Activated CD4-positive, alpha-beta T cell treated with anti-CD3 and anti-CD28 coated beads for 36 hours (primary cell): ENCODE measurements at regions not wholly inside any gene's neighbourhood (a gene's known extent, or its start where the extent isn't known, plus 50 kb on each side); places are given as distances from the start of the nearest gene placed in this dataset.

Experiments
- ATAC-seq: fragments of 200-7000 bp; cut with Tn5 transposase; one replicate; pipeline ENCODE4 v1.10.0; 2021; ENCODE audit warnings: mild to moderate bottlenecking, moderate library complexity
- CTCF ChIA-PET: fragments of 350-600 bp; sonication (Branson Sonifier 250); formaldehyde crosslinking; loops from one replicate; lab custom pipeline; 2021; ENCODE audit warnings: antibody characterized with exemption; lab: Charles Lee
- POLR2A ChIA-PET: fragments of 350-600 bp; sonication (Branson Sonifier 250); formaldehyde crosslinking; loops from one replicate; lab custom pipeline; 2021; ENCODE audit warnings: antibody characterized with exemption, inconsistent platforms; lab: Charles Lee
- DNase-seq: peaks from one replicate; pipeline ENCODE4 v3.0.0-alpha.2; 2020
- H3K27ac Mint-ChIP-seq: one replicate; pipeline ENCODE4 v1.8.0; 2021; ENCODE audit warnings: mixed read lengths
- H3K27me3 Mint-ChIP-seq: one replicate; pipeline ENCODE4 v1.8.0; 2021; ENCODE audit warnings: mixed read lengths
- H3K36me3 Mint-ChIP-seq: one replicate; pipeline ENCODE4 v1.8.0; 2021; ENCODE audit warnings: low read depth, mixed read lengths
- H3K4me1 Mint-ChIP-seq: one replicate; pipeline ENCODE4 v1.8.0; 2021; ENCODE audit warnings: mixed read lengths
- H3K4me3 Mint-ChIP-seq: one replicate; pipeline ENCODE4 v1.8.0; 2021; ENCODE audit warnings: mild to moderate bottlenecking, moderate library complexity, mixed read lengths
- H3K9me3 Mint-ChIP-seq: one replicate; pipeline ENCODE4 v1.8.0; 2021; ENCODE audit warnings: low read depth, mixed read lengths
- intact Hi-C, 2 experiments: fragments of 100-400 bp; cut with DNase I in 1 of 2; cut with micrococcal nuclease in 1 of 2; formaldehyde crosslinking; loops; one replicate each; pipeline versions ENCODE4 v1.14.2 to v1.15.1; 2022 to 2024; cut with DNase I, micrococcal nuclease

DNA sequence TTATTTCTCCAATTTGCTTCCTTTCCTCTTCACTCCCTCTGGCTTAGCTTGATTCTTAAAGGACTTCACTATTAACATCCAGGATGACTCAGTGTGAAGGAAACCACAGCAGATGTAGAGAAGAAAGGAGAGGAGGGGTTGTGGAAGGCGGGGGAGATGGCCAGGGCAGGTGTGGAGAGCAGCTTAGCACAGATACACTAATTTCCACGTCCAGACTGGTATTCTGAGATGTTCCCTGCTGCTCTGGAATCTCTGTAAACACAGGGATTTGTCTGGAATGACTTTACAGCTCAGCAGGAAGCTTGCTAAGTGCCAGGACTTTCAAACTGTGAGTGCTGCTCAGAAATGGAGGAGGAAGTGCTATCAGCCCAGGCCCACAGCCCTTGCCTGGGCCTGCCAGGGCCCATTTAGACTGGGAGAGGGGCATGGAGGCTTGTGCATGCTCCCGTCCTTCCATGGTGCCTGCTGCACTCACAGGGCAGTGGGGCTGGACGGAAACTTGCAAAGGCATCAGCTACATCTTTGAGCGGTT is 202.5 kb upstream of the DDHD1 start:
- Mint-ChIP-seq H3K27ac (no peak overlapping the region), H3K4me3 (no peak overlapping the region), H3K4me1 (peaks cover 2% of the 10 kb centered on the region), H3K9me3 (no peaks in the 10 kb centered on the region), H3K36me3 (no peaks in the 10 kb centered on the region), H3K27me3 (no peaks in the 10 kb centered on the region)
- CTCF ChIA-PET, result interaction anchor here (0.7 to 1.1 kb wide), 2 partner anchors 19 to 974 kb away, joined by 3 to 4 read pairs; no protein-coding TSS in a partner anchor
- POLR2A ChIA-PET, result no interaction called here
- ATAC-seq, result no peak
- intact Hi-C loops, result no loop called here
- no peak for DNase-seq

DNA sequence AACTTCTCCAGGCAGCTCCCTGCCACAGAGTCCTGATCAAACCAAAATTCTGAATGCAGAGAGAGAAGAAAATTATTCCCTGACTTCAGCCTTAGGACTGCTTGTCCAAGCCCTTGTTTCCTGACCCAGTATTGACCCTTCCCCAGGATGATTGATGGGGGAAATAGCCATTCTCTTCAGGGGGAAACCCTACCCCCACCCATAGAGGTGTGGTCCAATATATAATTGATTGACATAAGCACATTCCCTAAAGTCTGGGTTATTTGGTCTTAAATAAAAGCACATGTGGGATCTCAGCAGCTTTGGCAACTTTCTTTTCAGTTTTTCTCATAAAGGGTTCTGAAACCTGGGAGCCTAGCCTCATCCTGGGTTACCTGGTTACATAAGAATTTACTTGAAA is 201.2 kb upstream of the DDHD1 start:
- peaks cover 2% of the 10 kb centered on the region for H3K4me1 Mint-ChIP-seq
- intact Hi-C loops, result no loop called here
- ATAC-seq, result no peak
- DNase-seq, result no peak
- H3K27me3 Mint-ChIP-seq, result no peaks in the 10 kb centered on the region
- ChIA-PET POLR2A (no interaction called here), CTCF (interaction anchor here (1.1 kb wide), 1 partner anchor 21 kb away, joined by 4 read pairs; no protein-coding TSS in a partner anchor)
- H3K4me3 Mint-ChIP-seq, result no peak overlapping the region
- H3K36me3 Mint-ChIP-seq, result no peaks in the 10 kb centered on the region
- H3K27ac Mint-ChIP-seq, result no peak overlapping the region
- no peaks in the 10 kb centered on the region for H3K9me3 Mint-ChIP-seq

DNA sequence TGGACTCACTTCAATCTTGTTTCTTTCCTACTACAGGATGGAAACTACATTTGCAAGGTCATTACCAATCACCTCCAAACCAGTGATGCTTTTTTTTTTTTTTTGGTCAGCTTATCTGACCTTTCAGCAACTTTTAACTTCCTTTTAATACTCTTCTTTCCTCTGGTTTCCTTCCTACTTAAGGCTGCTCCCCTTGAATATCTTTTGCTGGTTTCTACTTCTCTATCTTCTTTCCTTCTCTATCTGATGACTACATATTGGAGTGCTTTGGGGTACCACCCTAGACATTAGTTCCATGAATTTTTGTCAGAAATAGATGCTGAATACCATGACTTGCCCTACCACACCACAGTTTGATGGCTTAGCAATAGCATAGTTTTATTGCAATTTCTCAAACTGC is 197.7 kb upstream of the DDHD1 start:
- Mint-ChIP-seq H3K27me3 (no peaks in the 10 kb centered on the region), H3K4me3 (no peak overlapping the region), H3K9me3 (no peaks in the 10 kb centered on the region), H3K27ac (no peak overlapping the region), H3K4me1 (peaks cover 2% of the 10 kb centered on the region), H3K36me3 (no peaks in the 10 kb centered on the region)
- POLR2A ChIA-PET, result no interaction called here
- intact Hi-C loops, result no loop called here
- CTCF ChIA-PET, result interaction anchor here (0.5 kb wide), 1 partner anchor 388 kb away, joined by 3 read pairs; no protein-coding TSS in a partner anchor
- ATAC-seq, result no peak
- DNase-seq, result no peak

DNA sequence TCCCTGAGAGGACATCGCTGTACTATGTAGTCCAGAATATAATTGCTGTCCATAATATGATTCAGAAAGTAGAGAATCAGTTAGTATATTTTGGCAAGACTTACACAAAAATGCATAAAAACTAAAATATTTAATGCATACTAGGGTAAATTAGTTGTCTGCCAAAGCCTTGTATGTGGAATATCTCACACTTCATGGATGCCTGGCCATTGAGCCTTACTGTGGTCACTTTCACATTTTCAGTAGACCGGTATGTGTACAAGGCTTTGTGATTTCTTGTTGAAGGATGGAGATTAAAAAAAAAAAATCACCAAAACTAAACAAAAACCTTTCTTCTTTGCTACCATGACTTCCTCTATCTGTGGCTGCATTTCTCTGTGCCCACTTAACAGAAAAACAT is 197.3 kb upstream of the DDHD1 start:
- ChIA-PET CTCF (no interaction called here), POLR2A (no interaction called here)
- intact Hi-C loops, result no loop called here
- Mint-ChIP-seq H3K27ac (no peak overlapping the region), H3K27me3 (no peaks in the 10 kb centered on the region), H3K36me3 (no peaks in the 10 kb centered on the region), H3K9me3 (no peaks in the 10 kb centered on the region), H3K4me1 (peaks cover 1% of the 10 kb centered on the region), H3K4me3 (no peak overlapping the region)
- no peak for DNase-seq
- no peak for ATAC-seq

DNA sequence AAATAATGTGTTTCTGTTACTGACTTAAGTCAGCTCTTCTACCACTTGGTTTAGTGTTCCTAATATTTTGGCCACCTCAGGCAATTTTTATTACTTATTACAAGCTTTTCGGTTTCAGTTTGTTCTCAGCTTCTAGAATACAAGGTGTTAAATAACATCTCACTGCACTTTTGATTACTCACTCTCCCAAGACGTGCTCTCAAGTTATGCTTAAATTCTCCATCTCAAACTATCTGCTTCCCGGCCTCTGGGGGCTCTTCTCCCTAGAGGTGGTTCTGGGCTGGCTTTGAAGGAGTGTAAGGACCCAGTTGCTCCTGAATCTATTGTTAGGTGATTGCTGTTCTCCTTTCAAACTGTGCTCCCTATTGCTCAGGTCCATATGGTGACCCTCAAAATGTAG is 193.9 kb upstream of the DDHD1 start:
- H3K4me3 Mint-ChIP-seq, result no peak overlapping the region
- DNase-seq, result no peak
- intact Hi-C loops, result no loop called here
- H3K4me1 Mint-ChIP-seq, result no peaks in the 10 kb centered on the region
- H3K27me3 Mint-ChIP-seq, result no peaks in the 10 kb centered on the region
- no peaks in the 10 kb centered on the region for H3K9me3 Mint-ChIP-seq
- ATAC-seq, result no peak
- CTCF ChIA-PET, result no interaction called here
- POLR2A ChIA-PET, result no interaction called here
- H3K36me3 Mint-ChIP-seq, result no peaks in the 10 kb centered on the region
- no peak overlapping the region for H3K27ac Mint-ChIP-seq

DNA sequence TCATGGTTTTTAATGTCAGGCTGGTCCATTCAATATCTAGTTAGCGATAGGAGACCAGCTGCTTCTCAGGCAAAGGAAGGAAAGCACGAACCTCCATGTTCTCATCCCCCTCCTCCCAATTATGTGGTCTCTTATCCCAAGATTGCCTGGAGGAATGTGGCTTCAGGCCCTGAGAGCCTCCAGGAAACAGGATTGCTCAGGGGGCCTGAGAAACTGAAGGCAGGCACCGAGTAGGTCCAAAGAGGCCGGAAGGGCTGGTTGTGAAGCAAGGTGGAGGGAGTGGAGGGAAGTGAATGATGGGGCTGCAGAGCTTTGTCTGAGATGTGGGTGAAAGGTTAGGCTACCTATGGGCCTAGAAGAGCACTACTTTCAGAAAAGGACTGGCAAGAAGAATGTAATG is 188.2 kb upstream of the DDHD1 start:
- DNase-seq, result no peak
- intact Hi-C loops, result no loop called here
- Mint-ChIP-seq H3K27me3 (no peaks in the 10 kb centered on the region), H3K36me3 (no peaks in the 10 kb centered on the region), H3K9me3 (no peaks in the 10 kb centered on the region), H3K4me3 (no peak overlapping the region), H3K4me1 (no peaks in the 10 kb centered on the region), H3K27ac (no peak overlapping the region)
- no peak for ATAC-seq
- ChIA-PET POLR2A (no interaction called here), CTCF (interaction anchor here (0.6 kb wide), 1 partner anchor 1669 kb away, joined by 5 read pairs; no protein-coding TSS in a partner anchor)

DNA sequence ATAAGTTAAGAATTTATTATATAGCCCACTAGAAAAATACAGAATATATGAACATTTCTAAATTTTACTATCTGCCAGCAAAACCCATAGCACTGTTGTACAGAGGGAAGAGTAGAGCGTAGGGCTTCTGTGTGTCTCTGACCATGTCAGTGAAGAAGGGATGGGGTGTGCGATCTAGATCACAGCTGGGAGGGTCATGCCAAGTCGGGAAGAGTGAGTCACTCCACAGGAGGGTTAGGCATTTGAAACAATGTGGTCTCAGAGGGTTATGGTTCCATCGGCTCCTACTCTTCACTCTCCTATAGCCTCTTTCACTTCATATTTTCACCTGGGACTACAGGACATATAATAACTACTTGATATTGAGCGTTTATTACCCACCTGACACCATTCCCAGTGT is 185.1 kb upstream of the DDHD1 start:
- no peaks in the 10 kb centered on the region for H3K9me3 Mint-ChIP-seq
- no peak overlapping the region for H3K4me3 Mint-ChIP-seq
- ATAC-seq (no peak), DNase-seq (no peak)
- POLR2A ChIA-PET, result no interaction called here
- H3K27me3 Mint-ChIP-seq, result no peaks in the 10 kb centered on the region
- H3K36me3 Mint-ChIP-seq, result no peaks in the 10 kb centered on the region
- intact Hi-C loops, result no loop called here
- no peak overlapping the region for H3K27ac Mint-ChIP-seq
- CTCF ChIA-PET, result no interaction called here
- H3K4me1 Mint-ChIP-seq, result no peaks in the 10 kb centered on the region

DNA sequence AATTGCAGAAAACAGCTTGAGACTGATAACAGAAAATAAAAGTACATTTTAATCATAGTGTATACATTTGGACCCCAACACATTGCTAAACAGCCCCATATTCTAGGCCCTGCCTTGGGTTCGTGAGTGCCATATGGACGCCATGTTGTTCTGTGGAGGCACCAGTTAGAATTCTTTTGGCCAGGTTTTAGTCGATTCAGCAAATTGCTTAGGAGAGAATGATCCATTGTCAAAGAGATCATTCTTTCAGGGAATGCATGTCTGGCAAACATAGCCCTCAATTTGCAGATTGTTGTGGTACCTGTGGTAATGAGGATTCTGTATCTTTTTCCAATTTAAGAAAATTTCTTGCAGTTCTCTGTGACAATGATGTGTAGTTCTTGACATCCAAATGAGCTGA is 183.6 kb upstream of the DDHD1 start:
- CTCF ChIA-PET, result interaction anchor here (0.6 kb wide), 1 partner anchor 498 kb away, joined by 3 read pairs; no protein-coding TSS in a partner anchor
- H3K36me3 Mint-ChIP-seq, result no peaks in the 10 kb centered on the region
- POLR2A ChIA-PET, result no interaction called here
- no peaks in the 10 kb centered on the region for H3K9me3 Mint-ChIP-seq
- no peak for DNase-seq
- intact Hi-C loops, result no loop called here
- no peak for ATAC-seq
- H3K27ac Mint-ChIP-seq, result no peak overlapping the region
- H3K4me1 Mint-ChIP-seq, result no peaks in the 10 kb centered on the region
- no peaks in the 10 kb centered on the region for H3K27me3 Mint-ChIP-seq
- H3K4me3 Mint-ChIP-seq, result no peak overlapping the region

DNA sequence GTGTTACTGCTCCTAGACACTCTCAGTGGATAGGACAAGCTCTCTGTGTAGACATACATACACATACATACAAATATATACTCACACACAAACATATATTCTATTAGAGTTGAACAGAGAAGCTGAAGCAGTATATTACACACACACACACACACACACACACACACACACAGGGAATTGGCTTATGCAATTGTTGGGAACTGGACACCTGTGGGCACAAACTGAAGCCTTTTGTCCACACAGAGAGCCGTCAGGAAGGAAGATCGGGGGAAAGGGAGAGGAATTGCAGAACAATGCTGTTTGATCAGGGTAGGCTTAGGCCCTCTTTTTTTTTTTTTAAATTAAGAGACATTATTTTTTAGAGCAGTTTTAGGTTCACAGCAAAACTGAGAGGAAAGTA is 180.7 kb upstream of the DDHD1 start:
- H3K27ac Mint-ChIP-seq, result no peak overlapping the region
- H3K4me1 Mint-ChIP-seq, result peaks cover 9% of the 10 kb centered on the region
- H3K36me3 Mint-ChIP-seq, result no peaks in the 10 kb centered on the region
- H3K4me3 Mint-ChIP-seq, result no peak overlapping the region
- no peak for ATAC-seq
- CTCF ChIA-PET, result no interaction called here
- POLR2A ChIA-PET, result no interaction called here
- intact Hi-C loops, result no loop called here
- no peaks in the 10 kb centered on the region for H3K27me3 Mint-ChIP-seq
- no peak for DNase-seq
- no peaks in the 10 kb centered on the region for H3K9me3 Mint-ChIP-seq

DNA sequence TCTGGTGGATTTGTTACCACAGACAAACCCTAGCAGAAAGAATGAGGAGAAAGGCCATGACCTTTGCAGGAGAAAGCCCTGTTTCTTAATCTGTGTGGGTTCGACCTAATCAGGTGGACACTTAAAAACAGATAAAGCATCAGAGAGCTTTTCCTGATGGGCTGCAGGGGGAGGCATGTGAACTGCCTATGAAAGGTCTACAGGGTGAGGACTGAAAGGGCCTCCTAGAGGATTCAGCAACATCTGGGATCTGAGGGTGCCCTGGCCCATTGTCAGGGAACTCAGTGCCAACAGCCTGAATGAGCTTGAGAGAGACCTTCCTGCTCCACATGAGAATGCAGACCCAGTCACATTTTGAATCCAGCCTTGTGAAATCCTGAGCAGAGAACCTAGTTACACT is 178.8 kb upstream of the DDHD1 start:
- DNase-seq, result no peak
- POLR2A ChIA-PET, result no interaction called here
- H3K27me3 Mint-ChIP-seq, result no peaks in the 10 kb centered on the region
- no peak for ATAC-seq
- H3K9me3 Mint-ChIP-seq, result no peaks in the 10 kb centered on the region
- H3K4me3 Mint-ChIP-seq, result no peak overlapping the region
- H3K4me1 Mint-ChIP-seq, result peaks cover 13% of the 10 kb centered on the region
- H3K36me3 Mint-ChIP-seq, result no peaks in the 10 kb centered on the region
- no peak overlapping the region for H3K27ac Mint-ChIP-seq
- CTCF ChIA-PET, result interaction anchor here (1.3 kb wide), 1 partner anchor 25 kb away, joined by 4 read pairs; no protein-coding TSS in a partner anchor
- intact Hi-C loops, result no loop called here

DNA sequence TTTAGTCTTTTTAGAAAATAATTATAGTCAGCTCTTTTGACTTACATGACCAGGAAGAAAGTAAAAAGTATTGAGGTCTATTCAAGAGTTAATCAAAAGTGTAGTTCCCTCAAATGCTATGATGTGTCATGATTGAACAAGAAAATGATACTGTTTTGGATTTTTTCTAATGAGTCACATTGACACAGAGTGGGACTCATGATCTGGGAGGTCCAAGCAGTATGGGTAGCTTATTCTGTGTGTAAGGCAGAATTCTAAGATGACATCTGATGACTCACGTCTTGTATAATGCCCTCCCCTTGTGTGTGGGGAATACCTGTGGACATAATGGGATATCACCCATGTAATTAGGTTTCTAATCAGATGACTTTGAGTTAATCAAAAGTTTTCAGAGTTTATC is 178.1 kb upstream of the DDHD1 start:
- DNase-seq, result no peak
- POLR2A ChIA-PET, result no interaction called here
- Mint-ChIP-seq H3K27me3 (no peaks in the 10 kb centered on the region), H3K4me1 (peaks cover 13% of the 10 kb centered on the region), H3K36me3 (no peaks in the 10 kb centered on the region), H3K9me3 (no peaks in the 10 kb centered on the region), H3K4me3 (no peak overlapping the region), H3K27ac (no peak overlapping the region)
- CTCF ChIA-PET, result interaction anchor here (1.3 kb wide), 1 partner anchor 24 kb away, joined by 4 read pairs; no protein-coding TSS in a partner anchor
- intact Hi-C loops, result no loop called here
- ATAC-seq, result peak; percentile 97

DNA sequence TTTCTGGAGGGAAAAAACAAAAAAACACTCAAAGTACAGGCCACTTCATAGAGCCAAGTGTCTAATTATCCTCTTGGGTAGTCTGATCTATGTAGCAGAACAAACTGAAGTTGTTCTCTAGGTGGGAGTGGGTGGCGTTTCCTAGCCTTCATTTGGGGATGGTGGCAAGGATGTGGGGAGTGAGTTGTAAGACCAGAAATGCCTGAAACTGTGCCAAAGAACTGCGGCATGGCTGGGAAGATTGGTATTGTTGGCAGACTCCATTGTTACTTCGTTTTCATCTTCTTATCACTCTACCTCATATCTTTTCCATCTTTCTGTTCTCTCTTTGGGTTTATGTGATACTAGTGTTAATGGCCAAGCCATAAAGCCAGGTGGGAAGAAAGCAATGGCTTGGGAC is 177.3 kb upstream of the DDHD1 start:
- no peak for DNase-seq
- Mint-ChIP-seq H3K4me3 (no peak overlapping the region), H3K27me3 (no peaks in the 10 kb centered on the region), H3K4me1 (peaks cover 13% of the 10 kb centered on the region), H3K27ac (no peak overlapping the region), H3K36me3 (no peaks in the 10 kb centered on the region), H3K9me3 (no peaks in the 10 kb centered on the region)
- intact Hi-C loops, result no loop called here
- ATAC-seq, result no peak
- CTCF ChIA-PET, result no interaction called here
- POLR2A ChIA-PET, result no interaction called here
